ENCODE measurements at regions not wholly inside any gene's neighbourhood (a gene's known extent, or its start where the extent isn't known, plus 50 kb on each side); places are given as distances from the start of the nearest gene placed in this dataset.

- Histone ChIP-seq H3K27ac (replicated peaks) (no peak overlapping the region), H3K36me3 (no peaks in the 10 kb centered on the region), H3K9me3 (replicated peaks) (no peaks in the 10 kb centered on the region), H3K4me3 (no peak overlapping the region), H3K4me1 (no peaks in the 10 kb centered on the region), H3K27me3 (ENCODE audit: low read depth) (no peaks in the 10 kb centered on the region)
- no peak for DNase-seq
- no peak for TF ChIP-seq CTCF (IDR thresholded peaks at IDR 0.05; ENCODE audit: borderline replicate concordance)
- intact Hi-C loops (cut with micrococcal nuclease), result no loop called here
These were observed 172.6 kb upstream of the CACNA2D1 start for GRCh38 chr7:82616059-82616728.

GRCh38 chr7:82615527-82615926 lies 171.9 kb upstream of the CACNA2D1 start:
- H3K9me3 ChIP-seq (replicated peaks), result no peaks in the 10 kb centered on the region
- no peaks in the 10 kb centered on the region for H3K36me3 ChIP-seq
- intact Hi-C loops (cut with micrococcal nuclease), result no loop called here
- H3K27ac ChIP-seq (replicated peaks), result no peak overlapping the region
- no peak for TF ChIP-seq CTCF (IDR thresholded peaks at IDR 0.05; ENCODE audit: borderline replicate concordance)
- no peak for DNase-seq
- H3K4me3 ChIP-seq, result no peak overlapping the region
- no peaks in the 10 kb centered on the region for H3K4me1 ChIP-seq
- H3K27me3 ChIP-seq (ENCODE audit: low read depth), result no peaks in the 10 kb centered on the region

GRCh38 chr7:82609746-82610145 lies 166.2 kb upstream of the CACNA2D1 start:
- intact Hi-C loops (cut with micrococcal nuclease), result no loop called here
- Histone ChIP-seq H3K4me3 (no peak overlapping the region), H3K36me3 (no peaks in the 10 kb centered on the region), H3K9me3 (replicated peaks) (no peaks in the 10 kb centered on the region), H3K27me3 (ENCODE audit: low read depth) (no peaks in the 10 kb centered on the region), H3K4me1 (no peaks in the 10 kb centered on the region), H3K27ac (replicated peaks) (no peak overlapping the region)
- no peak for DNase-seq
- no peak for TF ChIP-seq CTCF (IDR thresholded peaks at IDR 0.05; ENCODE audit: borderline replicate concordance)

GRCh38 chr7:82605247-82605864 lies 161.8 kb upstream of the CACNA2D1 start:
- peak; percentile 77 for TF ChIP-seq CTCF (IDR thresholded peaks at IDR 0.05; ENCODE audit: borderline replicate concordance)
- DNase-seq, result no peak
- H3K9me3 ChIP-seq (replicated peaks), result no peaks in the 10 kb centered on the region
- no peaks in the 10 kb centered on the region for H3K36me3 ChIP-seq
- H3K27me3 ChIP-seq (ENCODE audit: low read depth), result no peaks in the 10 kb centered on the region
- H3K27ac ChIP-seq (replicated peaks), result no peak overlapping the region
- no peaks in the 10 kb centered on the region for H3K4me1 ChIP-seq
- no peak overlapping the region for H3K4me3 ChIP-seq
- intact Hi-C loops (cut with micrococcal nuclease), result no loop called here

GRCh38 chr7:82602066-82602465 lies 158.5 kb upstream of the CACNA2D1 start:
- Histone ChIP-seq H3K27ac (replicated peaks) (no peak overlapping the region), H3K27me3 (ENCODE audit: low read depth) (no peaks in the 10 kb centered on the region), H3K4me1 (no peaks in the 10 kb centered on the region), H3K36me3 (no peaks in the 10 kb centered on the region), H3K9me3 (replicated peaks) (no peaks in the 10 kb centered on the region), H3K4me3 (no peak overlapping the region)
- no peak for DNase-seq
- no peak for TF ChIP-seq CTCF (IDR thresholded peaks at IDR 0.05; ENCODE audit: borderline replicate concordance)
- intact Hi-C loops (cut with micrococcal nuclease), result no loop called here
